Activated naive CD8-positive, alpha-beta T cell treated with anti-CD3 and anti-CD28 coated beads, Interleukin-2, amount 10 ng/mL, durations not matched to agents 7 days and 5 days (primary cell): ENCODE measurements at regions not wholly inside any gene's neighbourhood (a gene's known extent, or its start where the extent isn't known, plus 50 kb on each side); places are given as distances from the start of the nearest gene placed in this dataset.
"Not testable (repeated sequence)": the region's sequence is repeated elsewhere in the genome, so short reads cannot be mapped to it uniquely, and the experiment has no call there.

ENCODE experiments used
- ATAC-seq: fragments of 150-1000 bp; cut with Tn5 transposase; one replicate; pipeline ENCODE4 v1.10.0; 2021; ENCODE audit warnings: low read depth, moderate library complexity
- POLR2A ChIA-PET: fragments of 350-600 bp; sonication (Branson Sonifier 250); formaldehyde crosslinking; loops from one replicate; lab custom pipeline; 2021; ENCODE audit warnings: antibody characterized with exemption; lab: Charles Lee
- DNase-seq: peaks from one replicate; pipeline ENCODE4 v3.0.0; 2021
- H3K27ac Mint-ChIP-seq: one replicate; pipeline ENCODE4 v1.8.0; 2022; ENCODE audit warnings: mild to moderate bottlenecking, mixed read lengths
- H3K27me3 Mint-ChIP-seq: one replicate; pipeline ENCODE4 v1.8.0; 2022; ENCODE audit warnings: mild to moderate bottlenecking, moderate library complexity, mixed read lengths
- H3K36me3 Mint-ChIP-seq: one replicate; pipeline ENCODE4 v1.8.0; 2021; ENCODE audit warnings: mild to moderate bottlenecking, mixed read lengths
- H3K4me1 Mint-ChIP-seq: one replicate; pipeline ENCODE4 v1.8.0; 2021; ENCODE audit warnings: mixed read lengths
- H3K4me3 Mint-ChIP-seq: one replicate; pipeline ENCODE4 v1.8.0; 2022; ENCODE audit warnings: mild to moderate bottlenecking, moderate library complexity, mixed read lengths
- H3K9me3 Mint-ChIP-seq: one replicate; pipeline ENCODE4 v1.8.0; 2021; ENCODE audit warnings: mixed read lengths

- H3K36me3 Mint-ChIP-seq = no peaks in the 10 kb centered on the region
- DNase-seq (no peak), ATAC-seq (no peak)
- peaks cover 3% of the 10 kb centered on the region for H3K4me1 Mint-ChIP-seq
- no peak overlapping the region for H3K27ac Mint-ChIP-seq
- peaks cover 33% of the 10 kb centered on the region for H3K27me3 Mint-ChIP-seq
- H3K9me3 Mint-ChIP-seq = no peaks in the 10 kb centered on the region
- H3K4me3 Mint-ChIP-seq = no peak overlapping the region
- POLR2A ChIA-PET = no interaction called here
Observed at GRCh38 chr3:44120721-44121582, 120.7 kb upstream of the TOPAZ1 start.

- no peak overlapping the region for H3K27ac Mint-ChIP-seq
- peaks cover 6% of the 10 kb centered on the region for H3K27me3 Mint-ChIP-seq
- peaks cover 17% of the 10 kb centered on the region for H3K4me1 Mint-ChIP-seq
- no peaks in the 10 kb centered on the region for H3K9me3 Mint-ChIP-seq
- POLR2A ChIA-PET = no interaction called here
- no peaks in the 10 kb centered on the region for H3K36me3 Mint-ChIP-seq
- ATAC-seq = no peak
- no peak overlapping the region for H3K4me3 Mint-ChIP-seq
- DNase-seq = no peak
Observed at GRCh38 chr3:44125246-44125645, 116.4 kb upstream of the TOPAZ1 start.

- Mint-ChIP-seq H3K4me3 (no peak overlapping the region), H3K9me3 (no peaks in the 10 kb centered on the region), H3K36me3 (no peaks in the 10 kb centered on the region), H3K27me3 (peaks cover 6% of the 10 kb centered on the region), H3K27ac (no peak overlapping the region), H3K4me1 (peaks cover 23% of the 10 kb centered on the region)
- POLR2A ChIA-PET = no interaction called here
- ATAC-seq (no peak), DNase-seq (no peak)
Observed at GRCh38 chr3:44125882-44126281, 115.8 kb upstream of the TOPAZ1 start.

GRCh38 chr3:44128057-44128775, 113.5 kb upstream of the TOPAZ1 start:
- Mint-ChIP-seq H3K27me3 (peaks cover 18% of the 10 kb centered on the region), H3K27ac (no peak overlapping the region), H3K4me1 (peaks cover 30% of the 10 kb centered on the region), H3K4me3 (peak overlapping the region; percentile 11), H3K9me3 (no peaks in the 10 kb centered on the region), H3K36me3 (no peaks in the 10 kb centered on the region)
- peak; percentile 20 for ATAC-seq
- POLR2A ChIA-PET = no interaction called here
- DNase-seq = no peak

GRCh38 chr3:44130249-44130648, 111.4 kb upstream of the TOPAZ1 start:
- DNase-seq (no peak), ATAC-seq (peak; percentile 92)
- Mint-ChIP-seq H3K36me3 (no peaks in the 10 kb centered on the region), H3K4me3 (peak overlapping the region; percentile 33), H3K27ac (peak overlapping the region; percentile 61), H3K27me3 (peaks cover 30% of the 10 kb centered on the region), H3K4me1 (peaks cover 32% of the 10 kb centered on the region), H3K9me3 (no peaks in the 10 kb centered on the region)
- POLR2A ChIA-PET = interaction anchor here (1.5 kb wide), 1 partner anchor 14 kb away, joined by 3 read pairs; no protein-coding TSS in a partner anchor

- ATAC-seq = no peak
Observed at GRCh38 chr3:44132061-44132460, 109.6 kb upstream of the TOPAZ1 start.

GRCh38 chr3:44132593-44132992, 109.1 kb upstream of the TOPAZ1 start:
- H3K27me3 Mint-ChIP-seq = peaks cover 25% of the 10 kb centered on the region
- H3K27ac Mint-ChIP-seq = no peak overlapping the region
- no peaks in the 10 kb centered on the region for H3K36me3 Mint-ChIP-seq
- DNase-seq (no peak), ATAC-seq (no peak)
- no peaks in the 10 kb centered on the region for H3K9me3 Mint-ChIP-seq
- no peak overlapping the region for H3K4me3 Mint-ChIP-seq
- H3K4me1 Mint-ChIP-seq = peaks cover 32% of the 10 kb centered on the region
- POLR2A ChIA-PET = no interaction called here

More at GRCh38 chr3:44132061-44132460, 109.6 kb upstream of the TOPAZ1 start:
- Mint-ChIP-seq H3K27me3 (peaks cover 25% of the 10 kb centered on the region), H3K36me3 (no peaks in the 10 kb centered on the region), H3K27ac (no peak overlapping the region), H3K4me1 (peaks cover 32% of the 10 kb centered on the region), H3K4me3 (no peak overlapping the region), H3K9me3 (no peaks in the 10 kb centered on the region)
- DNase-seq = no peak
- POLR2A ChIA-PET = no interaction called here

GRCh38 chr3:44136421-44136820, 105.3 kb upstream of the TOPAZ1 start:
- H3K36me3 Mint-ChIP-seq = no peaks in the 10 kb centered on the region
- no peak for DNase-seq
- peaks cover 3% of the 10 kb centered on the region for H3K4me1 Mint-ChIP-seq
- POLR2A ChIA-PET = no interaction called here
- ATAC-seq = no peak
- H3K4me3 Mint-ChIP-seq = no peak overlapping the region
- peaks cover 29% of the 10 kb centered on the region for H3K27me3 Mint-ChIP-seq
- peaks cover 3% of the 10 kb centered on the region for H3K9me3 Mint-ChIP-seq
- H3K27ac Mint-ChIP-seq = no peak overlapping the region

GRCh38 chr3:44146073-44146472, 95.6 kb upstream of the TOPAZ1 start:
- no peak overlapping the region for H3K27ac Mint-ChIP-seq
- H3K9me3 Mint-ChIP-seq = no peaks in the 10 kb centered on the region
- no peaks in the 10 kb centered on the region for H3K4me1 Mint-ChIP-seq
- H3K27me3 Mint-ChIP-seq = peaks cover 48% of the 10 kb centered on the region
- no peak overlapping the region for H3K4me3 Mint-ChIP-seq
- DNase-seq (no peak), ATAC-seq (no peak)
- POLR2A ChIA-PET = no interaction called here
- no peaks in the 10 kb centered on the region for H3K36me3 Mint-ChIP-seq

GRCh38 chr3:44159696-44160300, 81.9 kb upstream of the TOPAZ1 start:
- peaks cover 1% of the 10 kb centered on the region for H3K9me3 Mint-ChIP-seq
- peaks cover 25% of the 10 kb centered on the region for H3K27me3 Mint-ChIP-seq
- DNase-seq (no peak), ATAC-seq (no peak)
- H3K27ac Mint-ChIP-seq = no peak overlapping the region
- H3K36me3 Mint-ChIP-seq = no peaks in the 10 kb centered on the region
- POLR2A ChIA-PET = no interaction called here
- H3K4me3 Mint-ChIP-seq = no peak overlapping the region
- H3K4me1 Mint-ChIP-seq = peaks cover 2% of the 10 kb centered on the region

GRCh38 chr3:44160818-44161217, 80.9 kb upstream of the TOPAZ1 start:
- ATAC-seq (no peak), DNase-seq (no peak)
- no peak overlapping the region for H3K27ac Mint-ChIP-seq
- H3K4me3 Mint-ChIP-seq = no peak overlapping the region
- H3K36me3 Mint-ChIP-seq = no peaks in the 10 kb centered on the region
- POLR2A ChIA-PET = no interaction called here
- H3K9me3 Mint-ChIP-seq = peaks cover 1% of the 10 kb centered on the region
- peaks cover 23% of the 10 kb centered on the region for H3K27me3 Mint-ChIP-seq
- peaks cover 2% of the 10 kb centered on the region for H3K4me1 Mint-ChIP-seq

GRCh38 chr3:44171891-44172290, 69.8 kb upstream of the TOPAZ1 start:
- no peak overlapping the region for H3K4me3 Mint-ChIP-seq
- H3K4me1 Mint-ChIP-seq = no peaks in the 10 kb centered on the region
- DNase-seq = no peak
- no peaks in the 10 kb centered on the region for H3K36me3 Mint-ChIP-seq
- no peak overlapping the region for H3K27ac Mint-ChIP-seq
- POLR2A ChIA-PET = no interaction called here
- ATAC-seq = no peak
- peaks cover 23% of the 10 kb centered on the region for H3K27me3 Mint-ChIP-seq
- peaks cover 2% of the 10 kb centered on the region for H3K9me3 Mint-ChIP-seq

GRCh38 chr3:44172701-44173100, 69.0 kb upstream of the TOPAZ1 start:
- H3K9me3 Mint-ChIP-seq, POLR2A ChIA-PET: not testable (repeated sequence)

More at GRCh38 chr3:44172701-44173100, 69.0 kb upstream of the TOPAZ1 start:
- not testable (repeated sequence) for DNase-seq, H3K4me1 Mint-ChIP-seq, H3K4me3 Mint-ChIP-seq, H3K27ac Mint-ChIP-seq, H3K36me3 Mint-ChIP-seq, ATAC-seq
- H3K27me3 Mint-ChIP-seq = peaks cover 23% of the 10 kb centered on the region
